Glutamatergic neuron (in vitro differentiated cells): ENCODE measurements at regions not wholly inside any gene's neighbourhood (a gene's known extent, or its start where the extent isn't known, plus 50 kb on each side); places are given as distances from the start of the nearest gene placed in this dataset.
A peak's percentile ranks its signal among the peaks of the same experiment; 100 is the strongest.

Experiments used
- DNase-seq: peaks from one replicate; pipeline ENCODE4 v3.0.0; 2022
- H3K27ac Mint-ChIP-seq: one replicate; pipeline ENCODE4 v1.8.0; 2020; ENCODE audit warnings: mild to moderate bottlenecking, mixed read lengths, inconsistent platforms; ENCODE audit not compliant: unreplicated experiment
- H3K27me3 Mint-ChIP-seq: one replicate; pipeline ENCODE4 v1.8.0; 2020; ENCODE audit warnings: mild to moderate bottlenecking, moderate library complexity, mixed read lengths, inconsistent platforms; ENCODE audit not compliant: unreplicated experiment
- H3K36me3 Mint-ChIP-seq: one replicate; pipeline ENCODE4 v1.8.0; 2020; ENCODE audit warnings: mild to moderate bottlenecking, mixed read lengths, inconsistent platforms; ENCODE audit not compliant: unreplicated experiment
- H3K4me1 Mint-ChIP-seq: one replicate; pipeline ENCODE4 v1.8.0; 2020; ENCODE audit warnings: mild to moderate bottlenecking, low read depth, mixed read lengths, inconsistent platforms; ENCODE audit not compliant: unreplicated experiment
- H3K4me3 Mint-ChIP-seq: one replicate; pipeline ENCODE4 v1.8.0; 2020; ENCODE audit warnings: mild to moderate bottlenecking, mixed read lengths, inconsistent platforms; ENCODE audit not compliant: unreplicated experiment
- H3K9me3 Mint-ChIP-seq: one replicate; pipeline ENCODE4 v1.8.0; 2020; ENCODE audit warnings: mild to moderate bottlenecking, moderate library complexity, mixed read lengths, inconsistent platforms; ENCODE audit not compliant: unreplicated experiment
- CTCF ChIP-seq: fragments of 200-600 bp; sonication (generic); IDR thresholded peaks from one replicate; pipeline ENCODE4 v1.5.0; 2021; ENCODE audit not compliant: partially characterized antibody, unreplicated experiment

- no peak for TF ChIP-seq CTCF
These were observed 159.6 kb upstream of the E2F8 start for GRCh38 chr11:19400296-19400695.

GRCh38 chr11:19398772-19399527 lies 158.2 kb upstream of the E2F8 start:
- H3K9me3 Mint-ChIP-seq, result peaks cover 4% of the 10 kb centered on the region
- TF ChIP-seq CTCF, result no peak
- H3K36me3 Mint-ChIP-seq, result peaks cover 6% of the 10 kb centered on the region
- no peak overlapping the region for H3K27ac Mint-ChIP-seq
- H3K4me1 Mint-ChIP-seq, result peaks cover 31% of the 10 kb centered on the region
- no peak overlapping the region for H3K4me3 Mint-ChIP-seq
- peaks cover 6% of the 10 kb centered on the region for H3K27me3 Mint-ChIP-seq
- no peak for DNase-seq

More at GRCh38 chr11:19400296-19400695, 159.6 kb upstream of the E2F8 start:
- H3K4me3 Mint-ChIP-seq, result no peak overlapping the region
- H3K9me3 Mint-ChIP-seq, result no peaks in the 10 kb centered on the region
- H3K4me1 Mint-ChIP-seq, result peaks cover 32% of the 10 kb centered on the region
- no peak for DNase-seq
- H3K27ac Mint-ChIP-seq, result no peak overlapping the region
- H3K27me3 Mint-ChIP-seq, result peaks cover 2% of the 10 kb centered on the region
- H3K36me3 Mint-ChIP-seq, result peaks cover 6% of the 10 kb centered on the region

GRCh38 chr11:19398273-19398672 lies 157.5 kb upstream of the E2F8 start:
- Mint-ChIP-seq H3K4me1 (peaks cover 25% of the 10 kb centered on the region), H3K27me3 (peaks cover 5% of the 10 kb centered on the region), H3K27ac (no peak overlapping the region), H3K36me3 (peaks cover 6% of the 10 kb centered on the region), H3K9me3 (peaks cover 4% of the 10 kb centered on the region), H3K4me3 (no peak overlapping the region)
- no peak for TF ChIP-seq CTCF
- no peak for DNase-seq

- H3K27ac Mint-ChIP-seq, result no peak overlapping the region
- no peak overlapping the region for H3K4me3 Mint-ChIP-seq
- no peak for DNase-seq
- H3K9me3 Mint-ChIP-seq, result peaks cover 4% of the 10 kb centered on the region
- TF ChIP-seq CTCF, result no peak
- peaks cover 28% of the 10 kb centered on the region for H3K4me1 Mint-ChIP-seq
- H3K36me3 Mint-ChIP-seq, result peaks cover 6% of the 10 kb centered on the region
- H3K27me3 Mint-ChIP-seq, result peaks cover 7% of the 10 kb centered on the region
These were observed 154.3 kb upstream of the E2F8 start for GRCh38 chr11:19395050-19395449.

GRCh38 chr11:19394525-19395016 lies 153.8 kb upstream of the E2F8 start:
- Mint-ChIP-seq H3K27me3 (peaks cover 7% of the 10 kb centered on the region), H3K4me3 (no peak overlapping the region), H3K36me3 (peaks cover 6% of the 10 kb centered on the region), H3K4me1 (peaks cover 30% of the 10 kb centered on the region), H3K27ac (peak overlapping the region; percentile 21), H3K9me3 (peaks cover 4% of the 10 kb centered on the region)
- no peak for TF ChIP-seq CTCF
- DNase-seq, result no peak
